DND-41 (cell line): ENCODE measurements at regions not wholly inside any gene's neighbourhood (a gene's known extent, or its start where the extent isn't known, plus 50 kb on each side); places are given as distances from the start of the nearest gene placed in this dataset.

ENCODE experiments used
- CTCF ChIP-seq: IDR thresholded peaks from 2 replicates; pipeline ENCODE4 v1.5.1; 2012; ENCODE audit warnings: borderline replicate concordance, low read length, moderate library complexity, mild to moderate bottlenecking; ENCODE audit not compliant: poor library complexity, severe bottlenecking; ENCODE audit errors: extremely low read depth
- EZH2 ChIP-seq: IDR thresholded peaks from 3 replicates; pipeline ENCODE4 v1.6.1; 2012; ENCODE audit warnings: borderline replicate concordance, low read depth, mild to moderate bottlenecking, moderate library complexity, low read length, inconsistent platforms; ENCODE audit not compliant: severe bottlenecking

GRCh38 chr12:114093520-114093919, 127.4 kb upstream of the RBM19 start:
- no peak for TF ChIP-seq CTCF
- no peak for TF ChIP-seq EZH2
